MM.1S (cell line): ENCODE measurements at regions not wholly inside any gene's neighbourhood (a gene's known extent, or its start where the extent isn't known, plus 50 kb on each side); places are given as distances from the start of the nearest gene placed in this dataset.
"Not testable (repeated sequence)": the region's sequence is repeated elsewhere in the genome, so short reads cannot be mapped to it uniquely, and the experiment has no call there.

Experiments used
- DNase-seq: peaks from one replicate; pipeline ENCODE4 v3.0.0-alpha.2; 2015
- H2AFZ ChIP-seq: fragments of 300-600 bp; sonication (generic); 2 replicates; pipeline ENCODE4 v1.6.0; 2016; ENCODE audit warnings: antibody characterized with exemption, low read length
- H3F3A ChIP-seq: fragments of 300-600 bp; sonication (generic); 2 replicates; pipeline ENCODE4 v1.6.1; 2016; ENCODE audit warnings: mild to moderate bottlenecking, antibody characterized with exemption, low read length, moderate library complexity, mixed read lengths; ENCODE audit not compliant: insufficient read depth
- H3K27ac ChIP-seq: fragments of 300-600 bp; sonication (generic); 2 replicates; pipeline ENCODE4 v1.5.1; 2016; ENCODE audit warnings: mild to moderate bottlenecking, low read length
- H3K27me3 ChIP-seq: fragments of 300-600 bp; sonication (generic); replicated peaks from 2 replicates; pipeline ENCODE4 v1.6.0; 2016; ENCODE audit warnings: low read length; ENCODE audit not compliant: insufficient read depth
- H3K36me3 ChIP-seq: fragments of 300-600 bp; sonication (generic); replicated peaks from 2 replicates; pipeline ENCODE4 v1.6.1; 2016; ENCODE audit warnings: mild to moderate bottlenecking, low read length, mixed read lengths; ENCODE audit not compliant: insufficient read depth
- H3K4me1 ChIP-seq: fragments of 300-600 bp; sonication (generic); 2 replicates; pipeline ENCODE4 v1.6.1; 2016; ENCODE audit warnings: low read length, mixed read lengths
- H3K4me2 ChIP-seq: fragments of 300-600 bp; sonication (generic); 2 replicates; pipeline ENCODE4 v1.6.0; 2016; ENCODE audit warnings: low read depth, low read length
- H3K4me3 ChIP-seq: fragments of 300-600 bp; sonication (generic); 2 replicates; pipeline ENCODE4 v1.5.1; 2016; ENCODE audit warnings: low read length, mixed read lengths
- H3K79me2 ChIP-seq: fragments of 300-600 bp; sonication (generic); 2 replicates; pipeline ENCODE4 v1.6.1; 2016; ENCODE audit warnings: mixed run types, low read length, mixed read lengths
- H3K9ac ChIP-seq: fragments of 300-600 bp; sonication (generic); 2 replicates; pipeline ENCODE4 v1.6.1; 2016; ENCODE audit warnings: low read length, mixed read lengths
- H3K9me2 ChIP-seq: fragments of 300-600 bp; sonication (generic); replicated peaks from 2 replicates; pipeline ENCODE4 v1.6.1; 2016; ENCODE audit warnings: mild to moderate bottlenecking, low read length, mixed read lengths; ENCODE audit not compliant: insufficient read depth
- H3K9me3 ChIP-seq: fragments of 300-600 bp; sonication (generic); replicated peaks from 2 replicates; pipeline ENCODE4 v1.6.1; 2016; ENCODE audit warnings: mild to moderate bottlenecking, low read length, mixed read lengths; ENCODE audit not compliant: insufficient read depth
- H4K20me1 ChIP-seq: fragments of 300-600 bp; sonication (generic); 2 replicates; pipeline ENCODE4 v1.6.1; 2016; ENCODE audit warnings: mild to moderate bottlenecking, low read length, moderate library complexity, mixed read lengths; ENCODE audit not compliant: insufficient read depth
- EZH2 ChIP-seq: fragments of 300-600 bp; sonication (generic); optimal IDR thresholded peaks from 2 replicates; pipeline ENCODE3; 2017; ENCODE audit warnings: low read depth, mild to moderate bottlenecking, antibody characterized with exemption, low read length, mixed read lengths
- EZH2phosphoT487 ChIP-seq: fragments of 300-600 bp; sonication (generic); IDR thresholded peaks from 2 replicates; pipeline ENCODE4 v1.6.1; 2018; ENCODE audit warnings: antibody characterized with exemption, low read length
- TF ChIP-seq, protein P1 (sequence below): fragments of 300-600 bp; sonication (generic); IDR thresholded peaks from 2 replicates; pipeline ENCODE4 v1.5.1; 2016; ENCODE audit warnings: antibody characterized with exemption, low read length, mixed read lengths

DNA sequence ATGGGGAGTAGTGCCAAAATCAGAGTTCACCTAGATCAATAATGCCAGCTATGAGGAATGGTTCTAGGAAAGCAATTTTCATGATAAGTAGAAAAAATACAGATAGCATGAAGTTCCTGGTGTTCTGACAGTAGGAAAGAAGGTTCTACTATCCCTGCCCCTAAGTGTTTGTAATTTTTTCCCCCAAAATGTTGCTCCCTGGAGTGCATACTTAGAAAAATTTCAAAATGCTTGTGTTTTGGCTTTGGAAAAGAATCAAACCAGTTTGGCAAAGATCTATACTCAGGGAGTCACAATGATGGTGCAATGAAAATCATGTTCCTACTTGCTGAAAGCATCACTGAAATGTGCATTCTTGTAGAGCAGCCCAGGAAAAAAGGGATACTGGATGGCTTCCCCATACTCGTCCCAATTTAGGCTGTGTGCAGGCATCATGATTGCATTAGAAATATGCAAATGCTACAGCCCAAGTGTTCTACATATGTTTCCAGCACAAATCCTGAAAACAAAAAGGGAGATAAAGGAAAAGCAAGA, 74.7 kb downstream of the LPAR4 start:
- no peak overlapping the region for H3K4me2 ChIP-seq
- H2AFZ ChIP-seq, result no peak overlapping the region
- no peak for DNase-seq
- no peaks in the 10 kb centered on the region for H3K27me3 ChIP-seq
- H3K4me3 ChIP-seq, result no peak overlapping the region
- no peak overlapping the region for H3K9ac ChIP-seq
- no peaks in the 10 kb centered on the region for H3K36me3 ChIP-seq
- no peaks in the 10 kb centered on the region for H4K20me1 ChIP-seq
- no peaks in the 10 kb centered on the region for H3K79me2 ChIP-seq
- TF ChIP-seq EZH2phosphoT487, result no peak
- H3K9me3 ChIP-seq, result no peaks in the 10 kb centered on the region
- H3K4me1 ChIP-seq, result no peaks in the 10 kb centered on the region
- no peaks in the 10 kb centered on the region for H3K9me2 ChIP-seq
- no peak overlapping the region for H3K27ac ChIP-seq
- no peaks in the 10 kb centered on the region for H3F3A ChIP-seq

DNA sequence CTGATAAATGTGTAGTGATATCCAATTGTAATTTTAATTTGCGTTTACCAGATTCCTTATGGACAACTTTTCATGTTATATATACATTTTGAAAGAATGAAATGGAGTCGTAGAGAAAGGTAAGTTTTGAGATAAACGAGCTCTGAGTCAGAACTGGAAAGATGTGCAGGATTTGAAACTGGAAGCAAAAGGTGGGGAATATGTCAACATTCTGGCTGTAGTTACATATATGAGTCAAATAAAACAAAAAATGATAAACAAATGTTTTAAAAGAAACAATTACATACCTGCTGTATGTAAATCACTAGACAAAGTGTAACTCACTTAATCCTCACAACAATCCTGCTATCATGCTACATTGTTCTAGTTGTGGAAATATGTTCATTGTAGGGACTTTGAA, 84.0 kb downstream of the LPAR4 start:
- no peaks in the 10 kb centered on the region for H3K36me3 ChIP-seq
- no peak overlapping the region for H3K27ac ChIP-seq
- no peak overlapping the region for H3K4me2 ChIP-seq
- no peaks in the 10 kb centered on the region for H3K79me2 ChIP-seq
- TF ChIP-seq, protein P1, sequence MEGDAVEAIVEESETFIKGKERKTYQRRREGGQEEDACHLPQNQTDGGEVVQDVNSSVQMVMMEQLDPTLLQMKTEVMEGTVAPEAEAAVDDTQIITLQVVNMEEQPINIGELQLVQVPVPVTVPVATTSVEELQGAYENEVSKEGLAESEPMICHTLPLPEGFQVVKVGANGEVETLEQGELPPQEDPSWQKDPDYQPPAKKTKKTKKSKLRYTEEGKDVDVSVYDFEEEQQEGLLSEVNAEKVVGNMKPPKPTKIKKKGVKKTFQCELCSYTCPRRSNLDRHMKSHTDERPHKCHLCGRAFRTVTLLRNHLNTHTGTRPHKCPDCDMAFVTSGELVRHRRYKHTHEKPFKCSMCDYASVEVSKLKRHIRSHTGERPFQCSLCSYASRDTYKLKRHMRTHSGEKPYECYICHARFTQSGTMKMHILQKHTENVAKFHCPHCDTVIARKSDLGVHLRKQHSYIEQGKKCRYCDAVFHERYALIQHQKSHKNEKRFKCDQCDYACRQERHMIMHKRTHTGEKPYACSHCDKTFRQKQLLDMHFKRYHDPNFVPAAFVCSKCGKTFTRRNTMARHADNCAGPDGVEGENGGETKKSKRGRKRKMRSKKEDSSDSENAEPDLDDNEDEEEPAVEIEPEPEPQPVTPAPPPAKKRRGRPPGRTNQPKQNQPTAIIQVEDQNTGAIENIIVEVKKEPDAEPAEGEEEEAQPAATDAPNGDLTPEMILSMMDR, result no peak
- TF ChIP-seq EZH2 (no peak), EZH2phosphoT487 (no peak)
- H3K4me3 ChIP-seq, result no peak overlapping the region
- H4K20me1 ChIP-seq, result no peaks in the 10 kb centered on the region
- H3K27me3 ChIP-seq, result no peaks in the 10 kb centered on the region
- DNase-seq, result no peak
- H3K9me3 ChIP-seq, result no peaks in the 10 kb centered on the region
- H3K9me2 ChIP-seq, result no peaks in the 10 kb centered on the region
- no peak overlapping the region for H2AFZ ChIP-seq
- H3K4me1 ChIP-seq, result no peaks in the 10 kb centered on the region
- no peaks in the 10 kb centered on the region for H3F3A ChIP-seq
- no peak overlapping the region for H3K9ac ChIP-seq

DNA sequence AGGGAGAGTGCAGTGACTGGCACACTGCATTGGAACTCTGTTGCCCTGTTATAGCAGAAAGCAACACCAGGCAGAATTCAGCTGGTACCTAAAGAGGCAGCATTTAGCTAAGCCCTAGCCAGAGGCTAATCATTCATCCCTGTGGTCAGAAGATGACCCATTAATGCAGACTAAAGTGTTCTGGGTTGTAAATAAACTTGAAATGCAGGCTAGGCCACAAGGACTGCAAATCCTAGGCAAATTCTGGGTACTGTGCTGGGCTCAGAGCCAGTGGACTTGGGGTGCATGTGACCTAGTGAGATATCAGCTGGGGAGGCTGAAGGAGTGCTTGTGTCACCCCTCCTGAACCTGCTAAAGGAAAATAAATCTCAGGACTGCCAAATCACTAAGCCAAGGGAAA, 91.2 kb downstream of the LPAR4 start:
- H3K27me3 ChIP-seq, result no peaks in the 10 kb centered on the region
- H3K36me3 ChIP-seq, result no peaks in the 10 kb centered on the region
- H3K4me3 ChIP-seq, result no peak overlapping the region
- H3K9ac ChIP-seq, result no peak overlapping the region
- H3F3A ChIP-seq, result no peaks in the 10 kb centered on the region
- no peak overlapping the region for H2AFZ ChIP-seq
- TF ChIP-seq, protein P1, result no peak
- TF ChIP-seq EZH2, result no peak
- no peak for TF ChIP-seq EZH2phosphoT487
- no peak for DNase-seq
- H4K20me1 ChIP-seq, result no peaks in the 10 kb centered on the region
- H3K9me3 ChIP-seq, result no peaks in the 10 kb centered on the region
- no peaks in the 10 kb centered on the region for H3K4me1 ChIP-seq
- no peaks in the 10 kb centered on the region for H3K79me2 ChIP-seq
- no peak overlapping the region for H3K27ac ChIP-seq
- no peak overlapping the region for H3K4me2 ChIP-seq
- H3K9me2 ChIP-seq, result no peaks in the 10 kb centered on the region

DNA sequence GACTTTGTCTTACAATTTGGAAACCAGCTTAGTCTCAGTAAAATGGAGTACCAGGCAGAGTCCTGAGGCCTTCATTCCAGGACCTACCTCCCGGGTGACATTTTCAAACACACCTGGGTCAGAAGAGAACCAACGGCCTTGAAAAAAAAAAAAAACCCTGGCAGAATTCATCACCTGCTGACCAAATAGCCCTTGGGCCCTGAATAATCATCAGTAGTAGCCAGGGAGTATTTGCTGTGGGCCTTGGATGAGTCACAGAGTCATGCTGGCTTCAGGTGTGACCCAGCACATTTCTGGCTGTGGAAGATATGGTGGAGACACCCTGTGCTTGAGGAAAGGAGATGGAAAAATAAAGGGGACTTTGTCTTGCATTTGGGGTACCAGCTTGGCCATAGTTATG, 92.2 kb downstream of the LPAR4 start:
- Histone ChIP-seq H3K4me1 (no peaks in the 10 kb centered on the region), H3K9me3 (no peaks in the 10 kb centered on the region), H4K20me1 (no peaks in the 10 kb centered on the region), H3K9me2 (no peaks in the 10 kb centered on the region), H3K27me3 (no peaks in the 10 kb centered on the region), H3K4me3 (no peak overlapping the region), H3K4me2 (no peak overlapping the region), H3K36me3 (no peaks in the 10 kb centered on the region), H2AFZ (no peak overlapping the region), H3K27ac (no peak overlapping the region), H3F3A (no peaks in the 10 kb centered on the region), H3K79me2 (no peaks in the 10 kb centered on the region), H3K9ac (no peak overlapping the region)
- no peak for DNase-seq
- TF ChIP-seq EZH2phosphoT487, result no peak
- no peak for TF ChIP-seq EZH2
- TF ChIP-seq, protein P1, result no peak

DNA sequence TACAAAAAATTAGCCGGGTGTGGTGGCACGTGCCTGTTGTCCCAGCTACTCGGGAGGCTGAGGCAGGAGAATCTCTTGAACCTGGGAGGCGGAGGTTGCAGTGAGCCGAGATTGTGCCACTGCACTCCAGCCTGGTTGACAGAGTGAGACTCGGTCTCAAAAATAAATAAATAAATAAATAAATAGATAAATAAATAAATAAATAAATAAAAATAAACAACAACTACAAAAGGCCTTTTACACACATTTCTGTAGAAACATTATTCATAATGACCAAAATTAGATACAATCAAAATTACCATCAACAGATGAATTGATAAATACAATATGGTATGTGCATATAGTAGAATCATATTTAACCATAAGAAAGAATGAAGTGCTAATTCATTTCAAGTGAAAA, 96.7 kb downstream of the LPAR4 start:
- H3K9ac ChIP-seq, H3K27me3 ChIP-seq, H3K79me2 ChIP-seq, H3K27ac ChIP-seq, H3F3A ChIP-seq, H3K4me2 ChIP-seq, H3K4me3 ChIP-seq, H3K36me3 ChIP-seq, H3K9me3 ChIP-seq, H2AFZ ChIP-seq, H4K20me1 ChIP-seq, DNase-seq, H3K9me2 ChIP-seq, H3K4me1 ChIP-seq: not testable (repeated sequence)

DNA sequence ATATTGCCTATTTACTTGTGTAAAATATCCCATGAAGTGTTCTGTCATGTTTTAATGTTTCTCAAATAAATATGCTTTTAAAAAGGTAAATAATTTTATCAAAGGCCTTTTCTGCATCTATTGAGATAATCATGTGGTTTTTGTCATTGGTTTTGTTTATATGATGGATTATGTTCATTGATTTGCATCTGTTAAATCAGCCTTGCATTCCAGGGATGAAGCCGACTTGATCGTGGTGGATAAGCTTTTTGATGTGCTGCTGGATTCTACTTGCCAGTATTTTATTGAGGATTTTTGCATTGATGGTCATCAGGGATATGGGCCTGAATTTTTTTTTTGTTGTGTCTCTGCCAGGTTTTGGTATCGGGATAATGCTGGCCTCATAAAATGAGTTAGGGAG, 63.9 kb upstream of the P2RY10 start:
- not testable (repeated sequence) for H4K20me1 ChIP-seq, H3K27ac ChIP-seq, H3K79me2 ChIP-seq, H3K9ac ChIP-seq, H3K9me2 ChIP-seq, H3K36me3 ChIP-seq, H3K4me1 ChIP-seq, H3F3A ChIP-seq, H3K4me3 ChIP-seq, H2AFZ ChIP-seq, H3K27me3 ChIP-seq, DNase-seq, H3K4me2 ChIP-seq, H3K9me3 ChIP-seq
